Kidney glomerular epithelial cell (primary cell): ENCODE measurements at regions not wholly inside any gene's neighbourhood (a gene's known extent, or its start where the extent isn't known, plus 50 kb on each side); places are given as distances from the start of the nearest gene placed in this dataset.
"Not testable (repeated sequence)": the region's sequence is repeated elsewhere in the genome, so short reads cannot be mapped to it uniquely, and the experiment has no call there.

ENCODE experiments used
- DNase-seq: peaks from one replicate; lab custom pipeline; 2025; lab: John Stamatoyannopoulos, UW

DNA sequence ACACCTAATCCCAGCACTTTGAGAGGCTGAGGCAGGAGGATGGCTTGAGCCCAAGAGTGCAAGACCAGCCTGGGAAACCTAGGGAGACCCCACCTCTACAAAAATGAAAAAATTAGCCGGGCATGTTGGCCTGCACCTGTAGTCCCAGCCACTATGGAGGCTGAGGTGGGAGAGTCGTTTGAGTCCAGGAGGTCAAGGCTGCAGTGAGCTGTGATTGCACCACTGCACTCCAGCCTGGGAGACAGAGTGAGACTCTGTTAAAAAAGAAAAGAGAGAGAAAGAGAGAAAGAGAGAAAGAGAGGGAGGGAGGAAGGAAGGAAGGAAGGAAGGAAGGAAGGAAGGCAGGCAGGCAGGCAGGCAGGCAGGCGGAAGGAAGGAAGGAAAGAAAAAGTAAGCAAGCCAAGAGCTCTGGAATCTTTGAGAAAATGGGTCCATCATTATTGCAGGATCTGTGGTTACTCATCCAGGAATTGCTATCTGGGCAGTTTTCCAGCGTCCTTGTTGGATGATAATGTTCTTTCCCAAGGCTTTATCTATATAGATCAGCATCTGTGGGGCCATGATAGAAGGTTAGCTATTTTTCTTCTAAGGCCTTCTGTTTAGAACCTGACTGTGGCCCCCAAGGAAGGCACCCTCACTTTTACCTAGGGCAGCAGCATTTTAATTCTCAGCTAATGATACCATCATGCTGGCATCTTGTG, 533.2 kb upstream of the CDH5 start:
- no peak for DNase-seq

DNA sequence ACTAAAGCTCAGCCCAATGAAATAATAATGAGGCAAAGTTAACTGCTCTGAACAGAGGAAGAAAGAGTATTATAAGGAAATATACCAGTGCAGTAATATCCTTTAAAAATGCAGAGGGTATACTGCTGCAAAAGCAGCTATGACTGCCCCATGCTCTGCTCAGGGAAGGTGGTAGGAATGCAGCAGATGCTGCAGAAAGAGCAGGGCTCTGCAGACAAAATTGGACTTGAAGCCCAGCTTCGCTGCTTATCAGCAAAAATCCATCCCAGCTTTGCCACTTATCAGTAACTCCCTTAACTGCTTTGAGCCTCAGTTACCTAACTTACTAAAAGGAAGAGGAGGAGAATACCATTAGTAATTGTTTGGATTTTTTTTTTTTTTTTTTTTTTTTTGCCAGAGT, 533.8 kb upstream of the CDH5 start:
- DNase-seq, result no peak

DNA sequence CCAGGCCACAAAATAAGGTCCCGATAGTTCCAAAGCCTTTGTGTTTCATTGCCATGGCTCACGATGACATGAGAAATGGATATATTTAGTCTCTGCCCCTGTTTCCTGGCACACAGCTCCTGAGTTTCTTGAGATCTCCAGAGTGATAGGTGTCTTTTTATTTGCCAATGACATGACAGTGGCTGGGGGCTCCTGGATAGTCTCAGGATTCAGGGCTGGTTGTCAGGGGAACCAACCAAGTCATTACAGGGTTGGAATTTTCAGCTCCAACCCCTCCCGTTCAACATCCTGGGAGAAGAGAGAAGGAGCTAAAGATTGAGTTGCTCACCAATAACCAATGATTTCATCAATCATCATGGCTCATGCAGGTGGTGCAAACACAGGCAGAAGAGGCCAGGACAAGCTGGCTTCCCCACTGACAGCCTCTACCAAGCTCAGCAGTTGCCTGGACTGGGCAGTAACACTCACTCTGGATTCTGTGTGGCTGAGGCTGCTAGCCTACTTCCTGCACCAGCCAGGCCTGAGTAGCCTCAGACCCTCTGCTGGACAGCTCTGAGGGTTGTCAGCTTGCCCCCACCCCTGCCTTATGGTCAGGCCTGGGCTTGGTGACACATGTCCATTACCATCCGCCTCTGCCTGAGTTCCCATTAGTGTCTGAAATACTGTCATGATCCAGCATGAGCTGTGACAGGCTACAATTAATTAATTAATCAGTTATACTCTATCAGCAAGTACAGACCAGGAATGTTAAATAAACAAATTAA, 534.4 kb upstream of the CDH5 start:
- DNase-seq, result no peak

DNA sequence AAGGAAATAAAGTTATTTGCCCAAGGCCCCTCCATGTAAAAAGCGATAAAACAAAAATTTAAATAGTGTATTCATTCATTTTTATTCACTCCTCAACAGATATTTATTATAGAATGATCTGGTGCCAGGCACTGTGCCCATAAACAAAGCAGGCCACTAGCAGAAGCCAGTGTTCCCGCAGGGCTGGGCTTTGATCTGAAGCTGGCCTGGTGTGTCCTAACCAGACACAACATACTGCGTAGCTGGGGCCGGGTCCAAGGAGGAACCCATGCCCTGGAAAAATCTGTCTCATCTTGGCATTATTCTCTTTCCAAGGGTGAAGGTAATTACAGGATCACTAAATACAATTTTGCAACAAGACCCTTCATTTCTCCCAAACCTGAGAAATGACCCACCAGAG, 537.4 kb upstream of the CDH5 start:
- no peak for DNase-seq

DNA sequence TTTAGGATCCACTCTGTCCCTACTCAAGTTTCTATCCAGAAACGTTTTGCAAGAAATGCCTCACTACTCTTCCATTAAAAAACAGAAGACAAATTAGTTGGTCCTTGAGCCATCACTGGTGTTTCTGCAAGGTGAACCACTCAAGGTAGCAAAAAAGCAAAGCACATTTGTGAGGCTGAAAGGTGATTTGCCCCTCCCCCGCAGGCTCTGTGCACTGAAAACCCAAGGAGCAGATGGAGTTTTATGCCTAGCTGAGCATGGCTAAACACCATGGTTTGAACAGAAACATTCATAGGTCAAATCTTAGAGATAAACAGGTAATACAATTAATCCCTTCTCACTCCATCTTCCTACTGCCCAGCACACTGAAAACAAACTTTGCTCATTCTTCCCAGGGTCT, 538.2 kb upstream of the CDH5 start:
- no peak for DNase-seq

DNA sequence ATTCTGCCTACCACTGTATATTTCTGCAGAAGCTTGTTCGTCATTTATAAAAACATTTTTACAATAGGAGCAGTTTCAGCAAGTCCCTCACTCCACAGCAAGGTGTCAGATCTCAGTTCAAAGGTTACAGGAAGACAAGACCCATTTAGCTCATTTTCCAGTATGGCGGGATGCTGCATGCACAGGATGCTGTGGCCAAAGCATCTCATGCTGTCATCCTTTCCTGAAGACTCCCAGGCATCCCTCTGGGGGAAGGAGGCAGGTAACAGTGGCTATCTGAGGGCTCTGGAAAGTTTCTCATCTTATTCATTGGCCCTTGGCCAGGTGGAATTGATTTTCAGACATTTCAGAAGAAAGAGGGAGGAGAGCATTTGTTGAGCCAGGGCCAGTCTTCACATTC, 539.3 kb upstream of the CDH5 start:
- no peak for DNase-seq

DNA sequence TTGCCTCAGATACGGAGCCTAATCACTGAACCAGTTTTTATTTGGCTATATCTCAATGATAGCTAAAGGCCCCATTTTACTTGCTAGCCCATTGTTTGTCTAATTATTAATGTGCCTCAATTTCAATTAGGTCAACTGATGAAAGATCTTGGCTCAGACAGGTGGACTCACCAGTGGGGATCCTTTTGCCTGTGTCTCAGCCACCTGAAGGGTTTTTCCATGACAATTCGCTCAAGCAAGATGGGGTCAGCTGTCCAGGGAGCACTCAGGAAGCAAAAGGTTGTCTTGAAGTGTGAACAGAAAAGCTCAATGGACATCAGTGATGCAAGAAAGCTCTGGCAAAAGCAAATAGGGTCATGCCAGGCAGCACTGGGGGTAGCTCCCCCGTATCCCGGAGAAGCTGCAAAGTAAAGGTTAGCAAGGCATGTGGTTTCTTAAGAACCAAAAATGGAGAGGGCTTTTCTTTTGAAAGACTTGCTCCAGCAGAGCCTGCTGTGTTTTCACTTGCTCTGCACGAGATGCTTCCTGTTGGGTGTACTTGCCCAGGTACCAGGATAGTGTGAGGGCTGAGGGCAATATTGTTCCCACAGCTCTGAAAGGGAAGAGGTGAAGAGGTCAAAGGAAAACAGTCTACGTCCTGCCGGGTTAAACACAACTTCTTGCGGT, 541.2 kb upstream of the CDH5 start:
- no peak for DNase-seq

DNA sequence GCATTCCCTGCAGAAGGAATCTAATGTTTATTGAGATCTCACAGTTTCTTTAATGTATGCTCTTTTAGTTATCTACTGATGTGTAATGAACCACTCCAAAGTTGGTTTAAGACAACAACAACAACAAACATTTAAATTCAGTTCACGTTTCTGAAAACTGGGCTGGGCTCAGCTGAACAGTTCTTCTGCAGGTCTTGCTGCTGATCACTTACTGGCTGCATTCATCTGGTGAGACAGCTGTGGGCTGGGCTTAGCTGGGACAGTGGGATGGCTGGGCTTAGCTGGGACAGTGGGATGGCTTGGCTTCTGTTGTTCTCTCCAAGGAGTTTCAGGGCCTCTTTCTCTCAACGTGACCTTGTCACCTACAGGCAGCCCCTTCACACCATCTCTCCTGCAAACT, 544.3 kb upstream of the CDH5 start:
- DNase-seq, result no peak

DNA sequence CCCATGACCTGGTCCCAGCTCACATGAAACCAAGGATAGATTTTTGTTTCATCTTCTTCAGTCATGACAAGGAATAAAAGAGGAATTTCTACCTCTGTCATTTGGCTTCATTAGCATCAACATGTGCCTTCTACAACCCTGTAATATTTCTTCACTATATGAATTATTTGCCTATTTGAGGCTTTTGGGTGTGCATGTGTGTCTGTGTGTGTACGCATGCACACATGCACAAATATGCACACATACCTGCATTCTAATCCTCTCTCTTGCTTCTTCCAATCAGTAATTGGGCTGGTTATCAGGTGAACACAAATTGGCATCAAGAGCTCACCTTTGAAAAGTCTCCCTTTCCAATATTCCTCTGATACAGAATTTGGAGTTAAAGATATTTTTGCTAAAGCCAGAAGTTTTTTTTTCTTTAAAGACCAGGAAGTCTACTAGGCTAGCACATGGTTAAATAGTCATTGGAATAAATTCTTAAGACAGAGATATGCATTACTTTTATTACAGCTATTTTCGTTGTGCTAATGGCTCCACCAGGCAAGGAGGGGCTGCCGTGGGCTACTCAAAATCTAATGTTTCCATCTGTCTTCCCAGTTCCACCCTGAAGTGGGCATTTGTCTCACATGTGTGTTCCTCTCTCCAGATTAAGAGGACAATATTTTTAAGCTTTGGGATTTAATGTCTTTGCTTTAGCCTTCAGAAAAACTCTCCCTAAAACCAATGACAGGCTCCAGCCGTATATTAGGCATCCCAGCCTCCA, 547.2 kb upstream of the CDH5 start:
- no peak for DNase-seq

DNA sequence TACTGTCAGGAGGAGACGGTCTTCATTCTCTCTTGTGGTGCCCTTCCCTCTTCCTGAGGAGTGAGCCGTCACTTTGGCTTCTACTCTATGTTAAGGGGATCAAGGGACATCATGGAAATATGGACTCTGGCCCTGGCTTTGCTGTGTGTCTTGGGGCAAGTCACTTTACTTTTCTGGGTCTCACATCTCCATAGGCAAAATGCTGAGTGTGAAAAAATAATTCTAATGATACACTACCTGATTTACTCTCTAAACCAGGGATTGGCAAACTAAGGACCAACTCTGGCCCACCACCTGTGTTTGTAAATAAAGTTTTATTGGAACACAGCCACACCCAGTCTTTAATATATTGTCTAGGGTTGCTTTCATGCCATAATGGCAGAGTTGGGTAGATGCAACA, 548.7 kb upstream of the CDH5 start:
- no peak for DNase-seq

DNA sequence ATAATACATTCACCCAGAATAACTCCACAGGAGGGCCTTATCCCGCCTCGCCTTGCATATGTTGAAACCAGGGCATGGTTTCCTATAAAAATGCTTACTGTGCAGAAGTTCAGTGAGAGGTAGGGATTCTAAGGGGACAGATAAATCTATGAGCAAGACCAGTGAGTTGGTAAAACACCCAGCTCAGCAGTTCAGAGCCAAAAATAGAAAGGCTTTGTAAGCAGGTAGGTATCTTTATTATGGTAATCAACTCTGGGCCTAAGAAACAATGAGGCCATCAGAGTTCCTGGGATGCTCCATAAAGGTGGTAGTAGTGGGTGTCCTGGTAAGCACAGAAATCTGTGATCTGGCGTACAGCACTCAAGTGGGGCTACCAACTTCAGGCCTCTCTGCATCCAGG, 549.4 kb upstream of the CDH5 start:
- no peak for DNase-seq

DNA sequence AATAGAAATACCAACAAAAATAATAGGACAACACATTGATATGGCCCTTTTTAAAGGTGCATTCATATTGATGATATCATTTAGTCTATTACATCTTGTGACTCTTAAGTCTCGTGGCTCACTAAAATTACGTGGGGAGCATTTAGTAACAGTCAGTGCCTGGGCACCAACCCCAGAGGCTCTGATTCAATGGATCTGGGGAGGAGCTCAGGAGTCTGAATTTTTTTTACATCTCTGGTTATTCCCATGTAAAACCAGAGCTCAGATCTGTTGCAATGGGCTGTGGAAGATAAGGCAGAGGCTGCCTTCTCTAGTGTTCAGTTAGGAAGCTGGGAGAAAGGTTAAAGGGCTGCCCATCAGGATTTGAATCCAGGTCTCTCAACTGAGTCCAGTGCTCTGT, 549.9 kb upstream of the CDH5 start:
- DNase-seq, result no peak

DNA sequence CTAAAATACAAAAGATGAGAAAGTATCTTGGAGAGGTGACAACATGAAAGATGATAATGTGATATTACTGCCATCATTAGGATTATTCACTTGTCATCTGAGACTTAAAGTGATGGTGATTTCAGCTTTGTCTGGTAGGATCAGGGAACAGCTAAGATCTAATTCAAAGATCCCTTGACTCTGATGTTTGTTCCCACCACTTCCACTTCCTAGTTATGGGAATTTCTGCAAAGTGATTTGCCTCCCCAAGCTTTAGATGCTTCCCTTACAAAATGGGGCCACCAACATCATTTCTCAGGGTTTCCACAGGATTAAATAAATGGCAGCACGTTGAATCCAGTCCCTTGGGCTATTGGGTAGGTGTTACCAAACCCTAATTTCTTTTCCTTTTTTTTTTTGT, 550.8 kb upstream of the CDH5 start:
- no peak for DNase-seq

DNA sequence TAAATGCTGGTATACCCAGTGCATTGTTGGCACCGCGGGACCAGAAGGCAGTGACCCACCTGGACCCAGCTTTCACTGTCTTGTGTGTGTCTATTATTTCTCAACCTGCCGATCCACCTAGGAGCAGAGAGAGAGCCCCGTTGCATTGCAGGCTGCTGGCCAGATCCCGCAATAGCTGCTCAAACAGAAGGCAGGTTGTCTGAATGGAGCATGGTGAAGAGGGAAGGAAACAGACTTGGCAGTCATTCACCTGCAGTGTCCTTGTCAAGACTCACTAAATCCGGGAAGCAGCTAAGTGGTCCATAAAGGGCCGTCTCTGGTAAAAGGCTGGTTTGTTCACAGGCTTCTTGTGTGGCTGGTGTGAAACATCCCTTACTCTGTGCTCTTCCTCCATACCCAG, 552.6 kb upstream of the CDH5 start:
- DNase-seq, result not testable (repeated sequence)

DNA sequence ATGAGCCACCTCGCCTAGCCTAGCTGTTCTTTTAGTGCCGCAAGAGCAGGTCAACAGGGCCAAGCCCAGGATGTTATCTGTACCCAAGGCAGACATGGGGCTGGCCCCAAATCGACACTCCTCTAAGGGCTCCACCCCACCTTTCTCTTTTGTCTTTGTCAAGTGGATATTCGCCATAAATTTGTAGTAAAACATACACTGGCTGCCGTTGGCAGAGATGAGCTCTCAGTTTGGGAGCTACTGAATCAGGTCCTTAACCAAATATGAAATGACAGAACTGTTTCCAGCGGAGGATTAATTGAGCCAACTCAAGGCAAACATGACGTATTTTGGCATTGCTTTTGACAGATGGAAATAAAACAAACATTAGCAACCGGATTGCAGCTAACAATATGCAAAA, 556.9 kb upstream of the CDH5 start:
- DNase-seq, result no peak

DNA sequence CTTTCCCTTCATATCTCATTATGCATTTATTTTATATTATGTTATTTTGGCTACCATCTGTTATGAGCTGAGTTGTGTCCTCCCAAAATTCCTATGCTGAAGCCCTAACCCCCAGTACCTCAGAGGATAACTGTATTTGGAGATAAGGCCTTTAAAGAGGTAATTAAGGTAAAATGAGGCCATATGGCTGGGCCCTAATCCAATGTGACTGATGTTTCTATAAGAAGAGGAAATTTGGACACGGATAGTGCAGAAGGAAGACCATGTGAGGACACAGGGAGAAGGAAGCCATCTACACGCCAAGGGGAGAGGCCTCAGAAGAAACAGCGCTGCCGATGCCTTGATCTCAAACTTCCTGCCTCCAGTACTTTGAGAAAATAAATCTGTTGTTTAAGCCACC, 557.7 kb upstream of the CDH5 start:
- no peak for DNase-seq

DNA sequence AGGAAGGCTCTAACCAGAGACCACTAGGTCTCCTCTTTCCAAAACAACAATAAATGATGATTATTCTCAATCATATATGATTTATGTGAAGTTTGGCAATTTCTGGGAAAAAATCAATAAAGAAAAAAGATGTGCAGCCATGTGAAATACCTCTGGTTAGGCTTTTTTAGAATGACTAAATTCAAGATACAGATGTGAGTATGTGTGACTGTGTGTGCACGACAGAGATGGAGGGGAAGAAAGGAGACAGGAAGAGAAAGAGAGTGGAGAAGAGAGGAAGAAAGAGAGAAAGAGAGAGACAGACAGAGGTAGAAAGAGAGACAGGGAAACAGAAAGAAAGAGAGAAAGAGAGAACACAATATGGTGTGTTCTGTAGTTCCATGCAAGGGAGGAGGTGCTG, 558.6 kb upstream of the CDH5 start:
- DNase-seq, result no peak

DNA sequence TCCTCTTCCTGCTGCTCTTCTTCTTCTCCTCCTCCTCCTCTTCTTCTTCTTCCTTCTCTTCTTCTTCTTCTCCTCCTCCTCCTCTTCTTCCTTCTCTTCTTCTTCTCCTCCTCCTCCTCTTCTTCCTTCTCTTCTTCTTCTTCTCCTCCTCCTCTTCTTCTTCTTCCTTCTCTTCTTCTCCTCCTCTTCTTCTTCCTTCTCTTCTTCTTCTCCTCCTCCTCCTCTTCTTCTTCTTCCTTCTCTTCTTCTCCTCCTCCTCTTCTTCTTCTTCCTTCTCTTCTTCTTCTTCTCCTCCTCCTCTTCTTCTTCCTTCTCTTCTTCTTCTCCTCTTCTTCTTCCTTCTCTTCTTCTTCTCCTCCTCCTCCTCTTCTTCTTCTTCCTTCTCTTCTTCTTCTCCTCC, 560.8 kb upstream of the CDH5 start:
- DNase-seq, result not testable (repeated sequence)

DNA sequence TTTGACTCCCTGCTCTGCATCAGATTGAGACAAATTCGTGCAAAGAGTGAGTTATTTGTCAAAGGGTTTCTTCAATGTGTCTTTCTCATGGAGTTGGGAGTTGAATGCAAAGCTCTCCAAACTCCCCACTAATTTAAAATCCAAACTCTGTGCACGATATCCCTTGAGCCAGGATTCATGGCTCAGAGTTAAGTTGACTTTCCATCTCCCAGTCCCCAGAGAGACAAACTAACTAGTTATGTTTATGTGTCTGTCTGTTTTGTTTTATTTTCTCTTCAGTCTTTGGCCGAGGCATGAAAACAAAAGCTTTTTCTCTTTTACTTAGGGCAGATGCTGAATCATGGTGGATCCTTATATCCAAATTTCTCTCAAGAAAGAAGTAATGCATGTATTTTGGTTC, 570.0 kb upstream of the CDH5 start:
- no peak for DNase-seq

DNA sequence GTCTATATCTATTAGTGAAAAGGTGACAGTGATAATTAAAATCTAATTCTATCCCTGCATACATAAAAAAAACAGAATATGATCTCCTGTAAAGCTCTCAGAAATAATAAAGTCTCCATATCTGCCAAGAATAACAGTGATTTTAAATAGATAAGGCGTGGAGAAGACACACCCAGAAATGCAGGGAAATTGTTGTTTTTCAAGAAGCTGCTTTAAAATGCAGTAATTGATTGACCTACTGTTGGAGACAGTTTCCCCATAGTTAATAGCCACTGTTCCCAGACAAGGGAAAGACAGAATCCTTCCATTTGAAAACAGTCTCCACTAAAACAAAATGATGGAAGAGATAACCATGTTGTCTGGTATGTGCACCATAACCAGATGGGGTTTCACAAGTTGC, 571.5 kb upstream of the CDH5 start:
- no peak for DNase-seq

DNA sequence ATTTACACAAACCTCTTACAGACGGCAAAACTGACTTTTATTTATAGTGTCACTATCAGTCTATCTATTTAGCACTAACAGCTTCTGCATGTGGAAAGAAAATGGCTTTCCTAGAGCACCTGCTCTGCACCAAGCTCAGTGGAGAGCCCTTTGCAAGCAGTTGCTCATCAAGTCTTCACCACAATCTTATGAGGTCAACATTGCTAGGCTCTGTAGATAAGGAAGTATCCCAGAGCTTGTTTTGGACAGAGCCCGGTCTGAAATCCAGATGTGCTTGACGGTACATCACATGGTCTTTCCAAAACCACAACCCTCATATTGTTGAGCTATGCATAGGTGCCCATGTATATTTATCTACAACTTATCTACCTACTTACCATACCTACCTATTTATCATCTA, 572.7 kb upstream of the CDH5 start:
- DNase-seq, result no peak

DNA sequence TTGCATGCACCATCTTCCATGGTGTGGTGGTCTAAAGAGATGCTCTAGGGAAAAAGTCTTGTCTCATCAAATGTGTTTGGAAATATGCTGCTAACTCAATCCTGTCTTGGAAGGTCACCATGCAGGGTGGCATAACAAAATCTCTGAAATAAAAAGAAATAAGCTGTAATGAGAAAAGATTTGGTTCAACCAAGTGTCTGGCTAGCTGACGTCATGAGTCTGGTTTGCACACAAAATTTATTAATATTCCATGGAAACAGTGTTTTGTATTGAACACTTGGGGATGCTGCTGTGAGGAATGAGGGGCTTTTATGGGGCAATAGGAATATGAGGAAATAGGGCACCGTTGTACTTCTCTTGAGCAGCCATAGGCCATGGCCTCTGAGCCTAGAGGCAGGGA, 575.7 kb upstream of the CDH5 start:
- no peak for DNase-seq
